GM21825 (cell line): ENCODE measurements at regions not wholly inside any gene's neighbourhood (a gene's known extent, or its start where the extent isn't known, plus 50 kb on each side); places are given as distances from the start of the nearest gene placed in this dataset.
"Not testable (repeated sequence)": the region's sequence is repeated elsewhere in the genome, so short reads cannot be mapped to it uniquely, and the experiment has no call there.

Source experiments
- ATAC-seq: cut with Tn5 transposase; IDR thresholded peaks from one replicate; pipeline ENCODE4 v1.9.1; 2021; ENCODE audit warnings: mild to moderate bottlenecking, moderate library complexity; ENCODE audit not compliant: unreplicated experiment

DNA sequence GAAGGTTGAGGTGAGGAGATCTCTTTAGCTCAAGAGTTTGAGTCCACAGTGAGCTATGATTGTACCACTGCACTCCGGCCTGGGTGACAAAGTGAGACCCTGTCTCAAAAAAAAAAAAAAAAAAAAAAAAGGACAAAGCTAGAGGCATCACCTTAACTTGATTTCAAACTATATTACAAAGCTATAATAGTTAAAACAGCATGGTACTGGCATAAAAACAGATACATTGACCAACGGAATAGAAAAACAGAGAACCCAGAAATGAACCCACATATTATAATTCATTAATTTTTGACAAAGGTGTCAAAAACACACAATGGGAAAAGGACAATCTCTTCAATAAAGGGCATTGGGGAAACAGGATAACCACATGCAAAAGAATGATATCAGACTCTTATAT, 50.8 kb upstream of the MBOAT1 start:
- ATAC-seq = no peak

DNA sequence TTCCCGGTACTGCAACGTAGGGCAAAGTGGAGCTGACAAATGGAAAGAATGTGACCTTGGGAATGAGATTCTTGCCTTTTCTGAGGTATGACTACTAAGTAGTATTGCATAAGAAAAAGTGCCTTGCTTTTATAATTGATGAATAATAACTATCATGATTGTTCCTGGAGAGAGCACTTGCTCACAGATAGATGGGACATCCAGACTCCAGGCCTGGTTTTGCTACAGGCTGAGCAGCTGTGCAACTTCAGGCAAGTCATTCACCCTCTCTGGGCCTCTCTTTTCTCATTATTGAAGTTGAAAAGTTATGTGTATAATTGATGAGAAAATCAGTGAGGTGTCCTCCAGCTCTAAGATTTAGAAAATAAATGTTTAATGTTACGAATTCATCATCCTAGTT, 53.6 kb upstream of the MBOAT1 start:
- no peak for ATAC-seq

DNA sequence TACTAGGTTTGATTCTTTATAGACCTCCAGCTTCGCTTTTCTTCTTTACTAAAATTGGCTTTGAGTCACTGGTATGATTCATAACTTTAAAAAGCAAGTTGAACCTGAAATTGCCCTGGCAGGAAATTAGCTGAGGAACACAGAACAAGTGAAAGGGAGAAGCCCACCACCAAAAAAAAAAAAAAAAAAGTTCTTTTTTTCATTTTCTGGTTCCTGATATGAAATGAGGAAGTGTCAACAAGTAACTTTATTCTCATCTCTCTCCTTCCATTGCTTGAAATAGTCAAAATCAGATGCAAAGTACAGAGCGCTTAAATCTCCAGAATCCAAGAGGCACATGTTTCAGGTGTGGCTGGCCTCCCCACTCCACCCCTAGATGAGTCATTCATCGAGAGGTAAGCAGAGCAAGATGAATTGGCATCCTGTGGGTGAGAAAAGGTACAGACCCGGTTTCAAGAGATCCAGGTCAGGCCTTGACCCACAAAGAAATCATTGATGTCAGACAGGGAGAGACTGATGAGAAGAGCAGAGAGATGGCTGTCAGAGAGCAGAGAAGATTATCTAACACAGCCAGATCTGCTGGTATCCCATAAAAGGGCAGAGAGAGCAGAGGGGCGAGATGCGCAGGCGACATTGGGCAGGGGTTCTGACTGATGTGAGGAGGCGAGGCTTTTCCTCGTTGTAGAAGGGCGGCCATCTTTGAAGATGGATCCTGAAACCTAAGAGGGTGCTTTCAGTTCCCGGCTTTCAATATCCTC, 54.8 kb upstream of the MBOAT1 start:
- no peak for ATAC-seq

DNA sequence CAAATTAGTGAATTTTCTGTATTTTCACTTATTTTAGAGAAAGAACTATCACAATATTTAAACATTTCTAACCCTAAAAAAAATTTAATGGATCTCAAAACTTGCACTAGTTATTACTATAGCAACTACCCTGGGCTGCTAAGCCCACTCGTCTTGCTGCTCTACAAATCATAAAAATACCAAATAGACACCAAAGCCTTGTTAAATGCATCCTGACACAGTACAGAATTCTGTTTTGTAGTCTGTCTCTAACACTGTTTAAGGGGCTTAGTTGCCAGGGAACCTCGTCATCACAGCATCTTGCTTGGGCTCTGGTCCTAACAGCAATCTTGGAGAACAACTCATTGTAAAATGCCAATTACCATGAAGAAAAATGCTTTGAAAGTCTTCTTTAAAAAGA, 56.9 kb upstream of the MBOAT1 start:
- no peak for ATAC-seq

DNA sequence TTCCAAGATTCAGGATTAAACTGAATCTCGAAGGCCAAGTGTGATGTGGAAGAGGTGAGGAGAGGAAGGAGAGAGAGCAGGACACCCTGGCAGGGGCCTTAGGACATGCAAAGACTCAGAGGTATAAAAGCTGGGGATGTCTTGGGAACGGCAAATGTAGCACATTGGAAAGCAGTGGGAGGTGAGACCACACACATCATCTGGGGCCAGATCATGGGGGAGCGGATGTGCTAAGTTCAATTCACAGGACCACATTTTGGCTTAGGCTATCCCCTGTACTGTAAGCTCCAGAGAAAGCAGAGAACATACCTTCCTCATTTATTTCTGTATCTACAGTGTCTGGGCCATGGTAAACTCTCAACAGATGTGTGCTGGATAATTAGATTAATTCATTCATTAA, 59.5 kb upstream of the MBOAT1 start:
- ATAC-seq = no peak

DNA sequence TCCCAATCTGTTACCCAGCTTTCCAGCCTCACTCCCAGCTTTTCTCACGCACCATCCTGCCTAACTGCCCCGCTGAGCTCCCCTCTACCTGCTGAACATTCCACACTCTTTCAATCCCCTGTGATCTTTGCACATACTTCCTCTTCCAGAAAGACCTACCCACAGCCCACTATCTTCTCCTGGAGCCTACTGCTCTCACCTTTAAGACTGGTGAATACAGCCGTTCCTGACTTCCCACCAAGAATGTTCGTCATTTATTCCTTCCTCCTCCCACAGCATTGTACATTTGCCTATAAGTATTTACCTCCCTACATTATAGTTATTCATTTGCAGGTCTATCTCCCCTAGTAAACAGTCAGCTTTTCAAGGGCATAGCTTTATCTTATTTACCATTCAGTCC, 61.9 kb upstream of the MBOAT1 start:
- ATAC-seq = no peak

DNA sequence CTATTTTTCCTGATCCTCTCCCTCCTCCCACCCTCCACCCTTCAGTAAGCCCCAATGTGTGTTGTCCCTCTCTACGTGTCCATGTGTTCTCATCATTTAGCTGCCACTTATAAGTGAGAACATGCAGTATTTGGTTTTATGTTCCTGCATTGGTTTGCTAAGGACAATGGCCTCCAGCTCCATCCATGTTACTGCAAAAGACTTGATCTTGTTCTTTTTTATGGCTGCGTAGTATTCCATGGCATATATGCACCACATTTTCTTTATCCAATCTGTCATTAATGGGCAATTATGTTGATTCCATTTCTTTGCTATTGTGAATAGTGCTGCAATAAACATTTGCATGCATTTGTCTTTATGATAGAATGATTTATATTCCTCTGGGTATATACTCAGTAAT, 63.6 kb upstream of the MBOAT1 start:
- ATAC-seq = not testable (repeated sequence)

DNA sequence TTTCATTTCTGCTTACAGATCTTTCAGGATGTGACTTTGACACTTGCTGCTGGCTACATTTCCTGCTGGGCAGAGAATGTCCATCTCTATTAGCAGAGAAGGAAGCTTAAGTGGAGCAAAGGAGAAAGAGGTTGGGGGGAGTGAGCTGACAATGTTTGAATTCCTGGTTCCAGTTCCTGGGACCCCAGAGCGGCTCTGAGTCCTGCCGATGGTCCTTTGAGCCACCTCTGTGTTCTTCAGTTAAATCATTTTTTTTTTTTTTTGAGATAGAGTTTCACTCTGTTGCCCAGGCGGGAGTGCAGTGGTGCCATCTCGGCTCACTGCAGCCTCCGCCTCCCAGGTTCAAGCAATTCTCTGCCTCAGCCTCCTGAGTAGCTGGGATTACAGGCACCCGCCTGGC, 65.5 kb upstream of the MBOAT1 start:
- ATAC-seq = not testable (repeated sequence)

DNA sequence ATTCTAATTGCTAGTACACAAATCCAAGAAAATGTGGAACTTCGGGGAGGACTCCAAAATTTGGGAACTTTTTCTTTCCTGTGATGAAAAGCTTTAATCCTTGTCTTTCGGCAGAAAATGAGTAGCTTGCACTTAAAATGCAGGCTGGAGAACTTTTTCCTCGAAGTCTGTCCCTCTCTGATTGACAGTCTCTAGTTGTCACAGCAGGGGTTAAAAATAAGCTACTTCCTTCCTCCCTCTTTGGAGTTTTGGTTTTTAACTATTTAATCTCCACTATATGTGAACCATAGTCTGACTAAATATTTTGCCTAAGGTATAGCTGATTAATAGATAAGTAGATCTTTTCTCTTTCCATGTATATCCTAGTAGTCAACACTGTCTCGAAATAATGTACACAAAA, 66.8 kb upstream of the MBOAT1 start:
- no peak for ATAC-seq

DNA sequence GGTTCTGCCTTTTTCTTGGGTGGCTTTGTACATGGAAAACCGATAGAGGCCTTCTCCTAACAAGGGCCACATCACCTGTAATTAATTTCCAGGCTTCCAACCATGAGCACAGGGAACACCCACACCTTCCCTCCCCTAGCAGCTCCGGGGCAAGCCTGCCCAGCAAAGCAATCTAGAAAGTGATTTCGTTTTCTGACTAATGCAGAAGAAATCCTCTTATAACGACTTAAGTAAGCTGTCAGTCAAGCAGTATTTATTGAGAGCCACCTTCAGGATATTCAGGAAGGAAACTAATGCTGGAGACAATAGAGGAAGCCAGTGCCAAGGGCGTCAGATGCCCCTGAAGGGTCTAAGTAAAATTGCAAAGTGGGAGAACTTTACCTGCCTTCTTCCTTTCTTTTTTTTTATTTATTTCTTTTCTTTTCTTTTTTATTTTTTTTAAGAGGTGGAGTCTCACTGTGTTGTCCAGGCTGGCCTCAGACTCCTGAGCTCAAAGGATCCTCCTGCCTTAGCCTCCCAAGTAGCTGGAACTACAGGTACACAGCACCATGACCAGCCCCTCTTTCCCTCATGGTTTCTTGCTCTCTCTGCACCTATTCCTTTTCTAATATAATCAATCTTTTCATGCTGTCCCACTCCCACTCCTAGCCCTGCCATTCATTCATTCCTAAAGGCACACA, 67.5 kb upstream of the MBOAT1 start:
- ATAC-seq = no peak

DNA sequence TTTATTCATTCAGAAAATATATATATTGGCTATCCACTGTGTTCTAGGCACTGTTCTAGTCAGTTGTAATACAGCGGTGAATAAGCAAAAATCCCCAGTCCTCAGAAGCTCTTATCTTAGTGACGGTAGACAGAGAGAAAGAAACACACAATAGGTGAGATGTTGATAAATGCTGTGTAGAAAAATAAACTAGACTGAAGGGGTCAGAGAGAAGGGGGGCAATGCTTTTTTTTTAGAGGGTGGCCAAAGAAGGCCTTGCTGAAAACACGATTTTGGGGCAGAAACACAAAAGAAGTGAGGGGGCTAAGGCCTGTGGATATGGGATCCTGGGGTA, 68.0 kb upstream of the MBOAT1 start:
- ATAC-seq = no peak

DNA sequence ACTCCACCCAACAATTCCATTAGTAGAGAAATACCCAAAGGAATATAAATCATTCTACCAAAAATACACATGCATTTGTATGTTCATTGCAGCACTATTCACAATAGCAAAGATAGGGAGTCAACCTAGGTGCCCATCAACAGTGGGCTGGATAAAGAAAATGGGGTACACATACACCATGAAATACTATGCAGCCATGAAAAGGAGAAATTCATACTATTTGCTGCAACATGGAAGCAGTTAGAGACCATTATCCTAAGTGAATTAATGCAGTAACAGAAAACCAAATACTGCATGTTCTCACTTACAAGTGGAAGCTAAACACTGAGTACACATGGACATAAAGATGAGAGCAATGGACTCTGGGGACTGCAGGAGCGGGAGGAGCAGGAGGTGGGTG, 72.4 kb upstream of the MBOAT1 start:
- no peak for ATAC-seq

DNA sequence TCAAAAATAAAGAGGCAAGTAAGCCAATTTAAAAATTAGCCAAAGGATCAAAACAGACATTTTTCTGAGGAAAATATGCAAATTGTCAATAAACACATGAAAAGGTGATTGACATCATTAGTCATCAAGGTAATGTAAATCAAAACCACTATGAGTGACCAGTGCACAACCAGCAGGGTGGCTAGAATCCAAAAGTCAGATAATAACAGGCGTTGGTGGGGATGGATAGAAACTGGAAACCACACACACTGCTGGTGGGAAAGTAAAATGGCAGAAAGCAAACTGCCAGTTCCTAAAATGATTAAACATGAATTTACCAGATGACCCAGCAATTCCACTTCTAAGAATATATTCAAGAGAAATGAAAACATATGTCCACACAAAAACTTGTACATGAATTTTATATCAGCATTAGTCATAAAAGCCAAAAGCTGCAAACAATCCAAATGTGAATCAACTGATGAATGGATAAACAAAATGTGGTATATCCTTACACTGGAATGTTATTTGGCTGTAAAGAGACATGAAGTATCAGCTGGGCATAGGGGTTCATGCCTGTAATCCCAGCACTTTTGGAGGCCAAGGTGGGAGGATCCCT, 74.8 kb upstream of the MBOAT1 start:
- no peak for ATAC-seq

DNA sequence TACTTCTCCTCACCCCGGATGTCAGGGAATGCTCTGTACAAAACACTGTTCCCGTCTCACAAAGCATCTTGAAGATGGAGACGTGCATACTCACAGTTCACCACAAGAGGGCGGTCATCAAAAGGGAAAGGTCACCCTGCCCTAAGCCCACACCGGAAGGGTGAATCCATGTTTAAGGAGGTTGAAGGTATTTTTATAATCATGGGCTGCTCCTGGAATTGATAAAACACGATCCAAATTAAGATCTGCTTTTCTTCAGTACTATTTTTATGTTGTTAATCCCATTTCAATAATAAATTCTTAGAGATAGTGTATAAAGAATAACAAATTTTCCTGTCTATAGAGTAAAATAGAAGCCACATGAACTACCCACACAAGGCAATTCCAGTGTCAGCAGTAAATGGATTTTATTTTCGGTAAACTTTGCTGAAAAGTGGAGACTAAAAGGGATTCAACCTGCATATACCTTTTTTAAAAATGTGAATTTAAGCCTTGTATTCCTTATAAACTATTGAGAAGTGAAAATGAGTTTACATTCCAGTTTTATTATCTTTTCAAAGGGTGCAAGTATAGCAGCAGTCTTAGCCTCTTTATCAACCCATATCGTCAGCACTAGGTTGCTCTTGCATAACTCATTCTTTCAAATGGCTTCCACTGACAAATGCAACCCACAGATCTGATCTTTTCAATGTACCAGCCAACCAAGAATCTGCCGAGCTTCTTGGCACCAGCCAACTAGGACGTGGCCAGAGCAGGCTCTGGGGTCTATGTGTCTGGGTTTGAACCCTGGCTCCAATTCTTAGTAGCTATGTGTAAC, 79.7 kb upstream of the MBOAT1 start:
- ATAC-seq = peak; percentile 83

DNA sequence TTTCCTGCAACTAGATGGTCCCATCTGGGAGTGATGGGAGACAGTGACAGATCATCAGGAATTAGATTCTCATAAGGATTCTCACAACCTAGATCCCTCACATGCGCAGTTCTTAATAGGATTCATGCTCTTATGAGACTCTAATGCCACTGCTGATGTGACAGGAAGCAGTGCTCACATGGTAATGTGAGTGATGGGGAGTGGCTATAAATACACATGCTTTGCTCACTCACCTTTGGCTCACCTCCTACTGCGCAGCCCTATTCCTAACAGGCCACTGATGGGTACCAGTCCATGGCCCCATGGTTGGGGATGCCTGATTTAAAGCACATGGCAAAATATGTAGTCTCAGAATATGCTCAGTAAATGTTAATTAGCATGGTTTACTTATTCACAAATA, 80.6 kb upstream of the MBOAT1 start:
- no peak for ATAC-seq

DNA sequence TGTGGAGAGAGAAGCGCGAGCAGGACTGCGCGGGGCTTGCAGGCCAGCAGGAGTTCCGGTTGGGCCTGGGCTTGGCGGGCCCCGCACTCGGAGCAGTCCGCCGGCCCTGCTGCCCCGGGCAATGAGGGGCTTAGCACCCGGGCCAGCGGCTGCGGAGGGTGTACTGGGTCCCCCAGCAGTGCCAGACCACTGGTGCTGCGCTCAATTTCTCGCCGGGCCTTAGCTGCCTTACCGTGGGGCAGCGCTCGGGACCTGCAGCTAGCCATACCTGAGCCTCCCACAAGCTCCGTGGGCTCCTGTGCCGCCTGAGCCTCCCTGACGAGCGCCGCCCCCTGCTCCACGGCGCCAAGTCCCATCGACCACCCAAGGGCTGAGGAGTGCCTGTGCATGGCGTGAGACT, 89.0 kb upstream of the MBOAT1 start:
- ATAC-seq = no peak

DNA sequence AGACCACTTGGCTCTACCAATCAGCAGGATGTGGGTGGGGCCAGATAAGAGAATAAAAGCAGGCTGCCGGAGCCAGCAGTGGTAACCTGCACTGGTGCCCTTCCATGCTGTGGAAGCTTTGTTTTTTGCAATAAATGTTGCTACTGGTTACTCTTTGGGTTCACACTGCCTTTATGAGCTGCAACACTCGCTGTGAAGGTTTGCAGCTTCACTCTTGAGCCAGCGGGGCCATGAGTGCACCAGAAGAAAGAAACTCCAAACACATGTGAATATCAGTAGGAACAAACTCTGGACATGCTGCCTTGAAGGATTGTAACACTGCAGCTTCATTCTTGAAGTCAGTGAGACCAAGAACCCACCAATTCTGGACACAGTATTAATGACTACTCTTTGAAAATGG, 89.9 kb upstream of the MBOAT1 start:
- no peak for ATAC-seq

DNA sequence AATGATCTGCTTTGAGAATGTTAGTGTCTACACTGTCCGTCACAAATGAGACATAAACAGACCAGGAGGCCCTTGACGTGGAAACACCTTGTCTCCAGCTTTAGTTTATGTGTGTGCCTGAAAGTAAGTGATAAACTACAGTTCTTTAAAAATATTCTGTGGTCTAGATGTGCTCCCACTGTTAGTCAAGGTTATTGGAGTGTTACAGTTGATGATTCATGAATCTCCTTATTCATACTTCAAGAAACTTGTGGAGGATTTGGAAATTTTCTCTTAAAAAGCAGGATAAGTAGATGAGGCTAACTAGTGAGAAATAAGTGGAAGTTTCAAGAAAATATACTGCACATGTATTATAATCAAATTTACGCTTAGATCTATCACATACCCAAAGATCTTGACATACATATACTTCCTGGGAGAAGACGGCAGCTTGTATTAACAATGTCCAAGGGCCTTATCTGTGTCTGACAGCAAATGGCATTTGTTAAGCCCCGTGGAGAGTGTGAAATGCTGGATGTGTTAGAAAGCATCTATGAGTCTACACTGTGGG, 90.5 kb upstream of the MBOAT1 start:
- no peak for ATAC-seq

DNA sequence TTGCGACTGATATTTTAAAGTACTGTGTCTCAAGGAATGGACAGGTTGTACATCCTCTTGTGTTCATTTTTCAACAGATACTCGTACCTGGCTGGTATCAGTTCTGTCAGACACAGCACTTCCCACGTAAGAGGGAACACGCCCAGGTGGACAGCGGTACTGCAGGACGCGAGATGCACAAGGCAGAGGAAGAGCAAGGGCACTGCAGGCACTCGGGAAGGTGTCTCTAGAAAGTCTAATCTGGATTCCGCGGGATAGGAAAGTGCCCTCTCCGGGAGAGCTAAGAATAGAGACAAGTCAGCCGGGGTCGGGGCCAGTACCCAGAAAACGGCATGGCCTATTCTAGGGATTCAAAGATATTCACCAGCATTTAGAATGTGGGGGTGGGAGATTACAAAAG, 94.2 kb upstream of the MBOAT1 start:
- no peak for ATAC-seq

DNA sequence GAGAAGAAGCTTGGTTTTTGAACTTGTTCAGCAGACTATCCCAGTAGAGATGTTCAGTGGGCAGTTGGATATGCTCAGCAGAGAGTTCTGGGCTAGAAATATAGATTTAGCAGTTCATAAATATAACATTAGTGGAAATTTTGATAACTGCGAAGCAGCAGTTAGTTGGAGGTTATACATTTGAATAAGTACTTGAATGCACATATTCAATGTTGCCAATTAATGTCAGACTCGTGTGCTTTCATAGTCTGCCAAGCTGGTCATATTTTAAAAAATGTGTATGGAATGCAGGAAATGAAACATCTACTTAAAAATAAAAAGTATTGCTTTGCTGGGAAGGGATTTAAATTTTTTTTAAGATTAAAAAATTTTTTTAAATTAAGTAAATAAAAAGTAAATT, 92.5 kb upstream of the E2F3 start:
- ATAC-seq = no peak

DNA sequence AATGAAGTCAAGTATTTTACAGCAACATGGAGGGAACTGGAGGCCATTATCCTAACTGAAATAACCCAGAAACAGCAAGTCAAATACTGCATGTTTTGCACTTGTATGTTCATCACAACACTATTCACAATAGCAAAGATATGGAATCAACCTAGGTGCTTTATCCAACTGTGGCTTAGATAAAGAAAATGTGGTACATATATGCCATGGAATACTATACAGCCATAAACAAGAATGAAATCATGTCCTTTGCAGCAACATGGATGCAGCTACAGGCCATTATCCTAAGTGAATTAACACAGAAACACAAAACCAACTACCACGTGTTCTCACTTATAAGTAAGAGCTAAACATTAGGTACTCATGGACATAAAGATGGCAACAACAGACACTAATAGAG, 91.5 kb upstream of the E2F3 start:
- no peak for ATAC-seq
